ENCODE measurements at regions not wholly inside any gene's neighbourhood (a gene's known extent, or its start where the extent isn't known, plus 50 kb on each side); places are given as distances from the start of the nearest gene placed in this dataset.

DNA sequence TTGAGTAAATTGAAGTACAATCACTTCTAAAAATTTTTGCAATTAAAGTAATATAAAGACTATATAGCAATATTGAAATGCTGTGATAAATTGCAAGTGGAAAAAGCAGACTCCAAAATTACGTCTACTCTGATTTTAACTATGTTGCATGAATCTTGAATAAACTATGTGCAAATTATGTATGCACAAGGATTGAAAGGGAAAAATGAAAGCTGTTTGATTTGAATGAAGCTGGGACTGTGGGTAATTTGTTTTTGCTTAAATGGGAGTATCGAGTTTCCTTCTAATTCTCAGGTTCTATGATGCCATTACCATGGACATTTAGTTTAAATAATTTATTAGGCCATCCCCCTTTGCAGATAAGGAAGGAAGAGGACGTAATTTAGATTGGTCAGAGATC is 198.7 kb upstream of the MYLIP start:
- ChIA-PET CTCF (no interaction called here), POLR2A (no interaction called here)
- Histone ChIP-seq H3K4me3 (ENCODE audit: low read depth in 2 of 2, low read length in 2 of 2) (no peak overlapping the region), H3K36me3 (ENCODE audit: control insufficient read depth, insufficient read depth, low read length) (no peaks in the 10 kb centered on the region), H3K27me3 (ENCODE audit: control insufficient read depth, insufficient read depth, low read length) (no peaks in the 10 kb centered on the region), H3K27ac (ENCODE audit: low read length) (no peak overlapping the region), H3K4me1 (ENCODE audit: control insufficient read depth, insufficient read depth, low read length) (no peaks in the 10 kb centered on the region), H3K9me3 (ENCODE audit: control insufficient read depth, insufficient read depth, low read depth, low read length) (no peaks in the 10 kb centered on the region)
- DNase-seq (ENCODE audit: low read depth, low spot score) (no peak), ATAC-seq (no peak)
- no TSS peak for BruUV-seq (replicated peaks)
- TF ChIP-seq, protein P1, sequence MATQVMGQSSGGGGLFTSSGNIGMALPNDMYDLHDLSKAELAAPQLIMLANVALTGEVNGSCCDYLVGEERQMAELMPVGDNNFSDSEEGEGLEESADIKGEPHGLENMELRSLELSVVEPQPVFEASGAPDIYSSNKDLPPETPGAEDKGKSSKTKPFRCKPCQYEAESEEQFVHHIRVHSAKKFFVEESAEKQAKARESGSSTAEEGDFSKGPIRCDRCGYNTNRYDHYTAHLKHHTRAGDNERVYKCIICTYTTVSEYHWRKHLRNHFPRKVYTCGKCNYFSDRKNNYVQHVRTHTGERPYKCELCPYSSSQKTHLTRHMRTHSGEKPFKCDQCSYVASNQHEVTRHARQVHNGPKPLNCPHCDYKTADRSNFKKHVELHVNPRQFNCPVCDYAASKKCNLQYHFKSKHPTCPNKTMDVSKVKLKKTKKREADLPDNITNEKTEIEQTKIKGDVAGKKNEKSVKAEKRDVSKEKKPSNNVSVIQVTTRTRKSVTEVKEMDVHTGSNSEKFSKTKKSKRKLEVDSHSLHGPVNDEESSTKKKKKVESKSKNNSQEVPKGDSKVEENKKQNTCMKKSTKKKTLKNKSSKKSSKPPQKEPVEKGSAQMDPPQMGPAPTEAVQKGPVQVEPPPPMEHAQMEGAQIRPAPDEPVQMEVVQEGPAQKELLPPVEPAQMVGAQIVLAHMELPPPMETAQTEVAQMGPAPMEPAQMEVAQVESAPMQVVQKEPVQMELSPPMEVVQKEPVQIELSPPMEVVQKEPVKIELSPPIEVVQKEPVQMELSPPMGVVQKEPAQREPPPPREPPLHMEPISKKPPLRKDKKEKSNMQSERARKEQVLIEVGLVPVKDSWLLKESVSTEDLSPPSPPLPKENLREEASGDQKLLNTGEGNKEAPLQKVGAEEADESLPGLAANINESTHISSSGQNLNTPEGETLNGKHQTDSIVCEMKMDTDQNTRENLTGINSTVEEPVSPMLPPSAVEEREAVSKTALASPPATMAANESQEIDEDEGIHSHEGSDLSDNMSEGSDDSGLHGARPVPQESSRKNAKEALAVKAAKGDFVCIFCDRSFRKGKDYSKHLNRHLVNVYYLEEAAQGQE (IDR thresholded peaks at IDR 0.05; ENCODE audit: insufficient read depth in 1 of 2, low read depth in 2 of 2, low read length in 1 of 2): no peak
- TF ChIP-seq, protein P2, sequence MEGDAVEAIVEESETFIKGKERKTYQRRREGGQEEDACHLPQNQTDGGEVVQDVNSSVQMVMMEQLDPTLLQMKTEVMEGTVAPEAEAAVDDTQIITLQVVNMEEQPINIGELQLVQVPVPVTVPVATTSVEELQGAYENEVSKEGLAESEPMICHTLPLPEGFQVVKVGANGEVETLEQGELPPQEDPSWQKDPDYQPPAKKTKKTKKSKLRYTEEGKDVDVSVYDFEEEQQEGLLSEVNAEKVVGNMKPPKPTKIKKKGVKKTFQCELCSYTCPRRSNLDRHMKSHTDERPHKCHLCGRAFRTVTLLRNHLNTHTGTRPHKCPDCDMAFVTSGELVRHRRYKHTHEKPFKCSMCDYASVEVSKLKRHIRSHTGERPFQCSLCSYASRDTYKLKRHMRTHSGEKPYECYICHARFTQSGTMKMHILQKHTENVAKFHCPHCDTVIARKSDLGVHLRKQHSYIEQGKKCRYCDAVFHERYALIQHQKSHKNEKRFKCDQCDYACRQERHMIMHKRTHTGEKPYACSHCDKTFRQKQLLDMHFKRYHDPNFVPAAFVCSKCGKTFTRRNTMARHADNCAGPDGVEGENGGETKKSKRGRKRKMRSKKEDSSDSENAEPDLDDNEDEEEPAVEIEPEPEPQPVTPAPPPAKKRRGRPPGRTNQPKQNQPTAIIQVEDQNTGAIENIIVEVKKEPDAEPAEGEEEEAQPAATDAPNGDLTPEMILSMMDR (IDR thresholded peaks at IDR 0.05): no peak
- TF ChIP-seq SIN3A (IDR thresholded peaks at IDR 0.05; ENCODE audit: borderline replicate concordance, insufficient read depth, low read depth, low read length) (no peak), POLR2AphosphoS5 (IDR thresholded peaks at IDR 0.05; ENCODE audit: low read depth, low read length) (no peak), TCF7L2 (IDR thresholded peaks at IDR 0.05; ENCODE audit: low read depth, low read length) (no peak)
- in situ Hi-C loops (cut with HindIII; ENCODE audit: low pct_unique_long_range_greater_than_20kb, low sequenced_read_pairs) (no loop called here), intact Hi-C loops (cut with micrococcal nuclease; ENCODE audit: unreplicated experiment) (no loop called here)

DNA sequence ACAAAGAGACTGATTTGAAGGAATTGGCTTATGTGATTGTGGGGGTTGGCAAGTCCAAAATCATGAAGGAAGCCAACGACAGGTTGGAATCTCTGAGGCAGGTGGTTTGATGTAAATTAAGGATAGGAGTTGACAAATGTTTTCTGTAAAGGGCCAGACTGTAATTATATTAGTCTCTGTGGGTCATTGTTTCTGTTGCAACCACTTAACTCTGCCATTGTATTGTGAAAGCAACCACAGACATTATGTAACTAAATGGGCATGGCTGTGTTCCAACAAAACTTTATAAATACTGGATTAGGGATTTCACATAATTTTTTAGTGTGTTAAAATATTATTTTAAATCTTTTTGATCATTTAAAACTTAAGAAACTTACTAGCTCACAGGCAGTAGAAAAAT is 199.2 kb upstream of the MYLIP start:
- Histone ChIP-seq H3K9me3 (ENCODE audit: control insufficient read depth, insufficient read depth, low read depth, low read length) (no peaks in the 10 kb centered on the region), H3K4me1 (ENCODE audit: control insufficient read depth, insufficient read depth, low read length) (no peaks in the 10 kb centered on the region), H3K27ac (ENCODE audit: low read length) (no peak overlapping the region), H3K36me3 (ENCODE audit: control insufficient read depth, insufficient read depth, low read length) (no peaks in the 10 kb centered on the region), H3K4me3 (ENCODE audit: low read depth in 2 of 2, low read length in 2 of 2) (no peak overlapping the region), H3K27me3 (ENCODE audit: control insufficient read depth, insufficient read depth, low read length) (no peaks in the 10 kb centered on the region)
- TF ChIP-seq, protein P1 (IDR thresholded peaks at IDR 0.05; ENCODE audit: insufficient read depth in 1 of 2, low read depth in 2 of 2, low read length in 1 of 2): no peak
- TF ChIP-seq SIN3A (IDR thresholded peaks at IDR 0.05; ENCODE audit: borderline replicate concordance, insufficient read depth, low read depth, low read length) (no peak), TCF7L2 (IDR thresholded peaks at IDR 0.05; ENCODE audit: low read depth, low read length) (no peak), POLR2AphosphoS5 (IDR thresholded peaks at IDR 0.05; ENCODE audit: low read depth, low read length) (no peak)
- TF ChIP-seq, protein P2 (IDR thresholded peaks at IDR 0.05): no peak
- BruUV-seq (replicated peaks): no TSS peak
- no peak for DNase-seq (ENCODE audit: low read depth, low spot score)
- ATAC-seq: no peak
- POLR2A ChIA-PET: no interaction called here
- intact Hi-C loops (cut with micrococcal nuclease; ENCODE audit: unreplicated experiment): no loop called here
- CTCF ChIA-PET: no interaction called here
- in situ Hi-C loops (cut with HindIII; ENCODE audit: low pct_unique_long_range_greater_than_20kb, low sequenced_read_pairs): no loop called here

All from Panc1 (cell line).